GM04503 (cell line): ENCODE measurements at regions not wholly inside any gene's neighbourhood (a gene's known extent, or its start where the extent isn't known, plus 50 kb on each side); places are given as distances from the start of the nearest gene placed in this dataset.

ENCODE experiments used
- DNase-seq: peaks from one replicate; pipeline ENCODE4 v3.0.0-alpha.2; 2012; ENCODE audit warnings: low read depth

DNA sequence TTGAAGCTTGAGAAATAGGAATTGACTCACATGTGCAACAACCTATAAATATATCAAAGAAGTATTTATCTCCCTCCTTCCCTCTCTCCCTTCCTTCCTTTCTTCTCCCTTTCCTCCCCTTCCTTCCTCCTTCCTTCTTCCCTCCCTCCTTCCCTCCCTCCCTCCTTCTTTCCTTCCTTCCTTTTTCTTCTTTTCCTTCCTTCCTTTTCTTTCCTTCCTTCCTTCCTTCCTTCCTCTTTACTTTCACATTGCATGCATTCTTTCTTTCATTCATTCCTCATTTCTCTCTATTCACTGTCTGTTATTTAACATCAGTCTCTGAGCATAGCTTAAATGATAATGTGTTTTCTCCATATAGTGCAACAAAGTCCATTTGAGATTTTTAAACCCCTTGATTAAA lies 214.2 kb downstream of the CHRM3 start:
- DNase-seq: no peak

DNA sequence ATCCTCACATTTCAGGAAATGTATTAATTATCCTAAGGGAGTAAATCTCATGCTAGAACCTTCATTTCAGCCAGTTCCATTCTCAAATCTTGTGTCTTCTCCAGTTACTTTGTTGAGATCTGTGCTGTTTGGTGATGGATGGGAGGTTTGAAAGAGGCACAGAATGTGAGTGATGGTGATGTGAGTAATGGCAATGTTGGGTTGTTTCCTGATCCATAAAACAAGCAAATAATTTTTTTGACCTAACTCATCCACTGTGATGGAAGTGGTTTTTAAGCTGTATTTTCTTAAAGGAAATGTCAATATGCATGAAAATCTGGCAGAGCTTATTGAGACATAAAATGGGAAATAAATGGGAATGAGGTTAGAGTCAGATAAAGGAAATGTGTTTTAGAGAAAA lies 214.7 kb downstream of the CHRM3 start:
- DNase-seq: no peak

DNA sequence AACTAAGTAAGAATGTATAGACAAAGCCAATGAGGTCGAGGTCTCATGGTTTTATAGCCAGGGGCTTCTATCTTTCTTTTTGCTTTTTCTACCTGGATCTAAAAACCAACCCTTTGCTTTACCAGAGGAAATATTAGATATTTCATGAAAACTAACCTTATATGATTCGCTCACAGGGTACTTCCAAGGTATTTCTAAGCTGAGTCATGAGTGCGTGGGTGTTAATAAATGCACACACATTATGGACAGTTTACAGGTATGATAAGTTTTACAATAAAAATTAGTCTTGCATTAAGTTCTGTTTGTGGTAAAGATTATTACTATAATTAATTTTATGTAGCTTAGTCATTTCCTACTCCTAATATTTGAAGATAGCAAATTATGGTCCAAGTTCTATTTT lies 217.2 kb downstream of the CHRM3 start:
- DNase-seq: no peak

DNA sequence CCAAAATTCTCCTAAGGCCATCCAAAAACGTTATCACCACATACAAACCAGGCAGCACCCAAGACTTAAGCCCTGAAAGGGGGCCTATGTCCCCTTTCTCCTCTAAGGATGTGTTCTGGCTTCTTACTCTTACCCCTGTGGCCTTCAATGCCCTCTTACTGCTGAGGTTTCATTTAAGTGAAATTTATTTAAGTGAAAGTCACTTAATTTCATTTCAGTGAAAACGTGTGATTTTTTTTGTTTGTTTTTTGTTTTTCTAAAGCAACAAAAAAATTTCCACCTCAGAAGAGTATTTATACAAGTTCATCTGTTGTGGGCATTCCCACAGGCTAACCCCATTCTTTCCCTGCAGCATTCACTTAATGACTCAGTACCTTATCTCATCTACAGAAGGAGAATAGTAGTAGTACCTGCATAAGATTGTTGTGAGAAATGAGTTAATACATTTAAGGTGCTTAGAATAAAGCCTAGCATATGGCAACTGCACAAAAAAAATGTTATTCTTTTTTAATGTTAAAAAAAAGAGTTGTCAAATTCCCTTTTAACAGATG lies 220.6 kb downstream of the CHRM3 start:
- no peak for DNase-seq

DNA sequence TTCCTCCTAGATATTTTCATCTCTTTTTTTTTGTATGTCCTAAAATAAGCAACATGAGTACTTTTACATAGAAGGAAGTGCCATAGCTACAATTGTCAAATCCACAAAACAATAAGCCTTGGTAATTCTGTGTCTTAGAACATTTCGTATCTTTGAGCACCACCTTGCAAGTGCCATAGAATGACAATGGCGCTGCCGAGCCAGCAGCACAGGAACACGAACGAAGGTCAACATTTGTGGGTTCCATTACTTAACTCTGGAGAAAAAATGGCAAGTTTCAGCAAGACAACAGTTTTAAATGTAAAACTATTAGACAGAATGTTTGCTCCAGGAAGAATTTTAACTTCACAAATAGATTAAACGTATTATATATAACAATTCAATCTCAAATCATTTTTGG lies 222.1 kb downstream of the CHRM3 start:
- no peak for DNase-seq

DNA sequence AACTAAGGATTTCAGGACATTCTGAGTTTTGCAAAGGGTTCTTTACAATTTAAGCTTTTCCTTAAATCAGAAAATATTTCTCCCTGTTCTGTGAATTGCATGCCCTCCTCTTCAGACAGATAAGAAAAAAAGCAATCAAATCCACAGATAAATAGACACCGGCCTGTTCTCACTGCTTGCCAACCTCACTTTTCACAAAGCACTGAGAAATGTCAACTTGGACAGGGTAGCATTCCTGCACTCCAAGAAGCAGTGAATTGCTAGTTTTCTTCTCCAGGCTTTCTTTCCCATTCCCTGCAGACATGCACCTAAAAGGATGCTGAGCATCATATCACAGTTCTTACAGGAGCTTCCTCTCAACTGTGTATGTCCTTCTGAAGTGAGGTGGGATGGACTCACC lies 226.0 kb downstream of the CHRM3 start:
- DNase-seq: no peak

DNA sequence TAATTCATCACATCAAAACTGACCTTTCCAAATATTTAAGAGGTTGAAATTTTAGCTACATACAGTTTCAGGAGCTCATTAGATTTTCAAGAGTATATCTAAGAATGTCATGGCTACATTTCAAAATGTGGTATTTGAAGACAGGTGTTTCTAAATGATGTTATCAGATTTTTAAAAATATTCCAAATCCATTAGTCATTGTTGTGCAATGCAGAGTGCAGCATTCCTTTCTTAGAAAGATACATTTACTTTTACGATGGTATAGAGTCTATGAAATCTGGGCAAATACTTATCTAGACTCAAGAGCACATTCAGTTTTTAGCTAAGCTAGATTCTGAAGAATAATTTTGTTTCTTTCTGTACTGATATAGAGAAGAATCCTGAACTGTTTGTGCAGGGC lies 230.3 kb downstream of the CHRM3 start:
- DNase-seq: no peak

DNA sequence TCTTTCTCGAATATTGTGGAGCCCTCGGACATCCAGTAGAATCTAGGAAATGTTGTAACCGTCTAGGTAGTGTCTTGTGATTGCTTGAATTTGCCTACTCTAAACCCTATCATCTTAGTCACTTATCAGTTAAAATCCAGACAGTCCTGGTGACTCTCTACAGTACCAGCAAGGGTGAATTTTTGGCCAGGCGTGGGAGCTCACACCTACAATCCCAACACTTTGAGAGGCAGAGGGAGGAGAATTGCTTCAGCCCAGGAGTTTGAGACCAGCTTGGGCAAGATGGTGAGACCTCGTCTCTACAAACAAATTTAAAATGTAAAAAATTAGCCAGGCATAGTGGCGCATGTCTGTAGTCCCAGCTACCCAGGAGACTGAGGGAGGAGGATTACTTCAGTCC lies 230.9 kb downstream of the CHRM3 start:
- no peak for DNase-seq

DNA sequence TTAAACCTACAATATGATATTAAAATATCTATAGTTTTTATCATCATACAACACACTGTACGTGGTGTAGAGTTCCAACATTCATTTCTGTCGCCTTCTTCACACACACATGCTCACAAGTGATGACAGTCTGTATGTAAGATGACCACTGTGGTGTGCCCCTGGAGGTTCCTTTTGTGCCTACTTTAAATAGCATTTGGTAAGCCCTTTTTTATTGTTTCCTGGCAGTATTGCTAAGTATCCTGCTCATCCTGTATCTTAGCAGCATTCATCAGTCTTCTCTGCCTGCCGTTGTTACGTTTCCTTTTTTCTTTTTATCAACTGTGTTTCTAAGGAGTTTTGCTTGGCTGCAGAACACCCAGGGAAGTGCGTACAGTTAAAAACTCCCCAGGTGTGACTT lies 231.4 kb downstream of the CHRM3 start:
- no peak for DNase-seq

DNA sequence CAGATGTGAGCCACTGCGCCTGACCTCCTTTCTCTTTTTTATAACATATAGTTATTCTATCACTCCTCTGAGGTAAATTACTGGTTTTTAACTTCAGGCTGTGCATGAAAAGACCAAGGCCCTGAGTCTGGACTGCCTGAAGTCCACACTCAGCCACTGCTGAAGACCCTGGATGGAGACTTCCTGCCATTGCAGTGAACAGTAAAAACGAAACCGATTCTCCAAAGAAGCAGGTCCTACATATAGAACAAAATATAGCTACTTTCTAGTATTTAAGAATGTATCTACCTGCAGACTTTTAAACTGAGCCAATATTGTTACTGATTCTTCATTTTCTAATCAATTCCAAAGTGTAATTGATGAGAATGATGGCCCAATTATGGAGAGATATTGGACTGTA lies 232.8 kb downstream of the CHRM3 start:
- no peak for DNase-seq

DNA sequence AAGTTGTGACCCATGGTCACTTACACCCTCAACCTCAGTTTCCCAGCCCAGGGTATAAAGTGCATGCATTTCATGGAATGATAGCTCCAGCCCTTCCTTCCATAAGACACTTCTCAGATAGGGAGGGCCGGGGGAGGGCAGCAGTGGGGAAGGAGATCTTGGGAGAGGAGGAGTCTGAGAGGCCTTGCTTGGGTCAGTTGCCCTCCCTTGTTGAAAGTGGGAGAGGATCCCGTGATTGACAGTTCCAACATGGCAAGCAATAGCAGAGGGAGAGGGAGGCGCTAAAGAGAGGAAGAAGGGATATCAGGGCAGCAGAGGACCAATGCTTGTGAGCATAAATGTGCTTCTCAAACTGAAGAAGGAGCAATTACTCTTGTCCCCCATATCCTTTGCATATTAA lies 244.4 kb downstream of the CHRM3 start:
- no peak for DNase-seq

DNA sequence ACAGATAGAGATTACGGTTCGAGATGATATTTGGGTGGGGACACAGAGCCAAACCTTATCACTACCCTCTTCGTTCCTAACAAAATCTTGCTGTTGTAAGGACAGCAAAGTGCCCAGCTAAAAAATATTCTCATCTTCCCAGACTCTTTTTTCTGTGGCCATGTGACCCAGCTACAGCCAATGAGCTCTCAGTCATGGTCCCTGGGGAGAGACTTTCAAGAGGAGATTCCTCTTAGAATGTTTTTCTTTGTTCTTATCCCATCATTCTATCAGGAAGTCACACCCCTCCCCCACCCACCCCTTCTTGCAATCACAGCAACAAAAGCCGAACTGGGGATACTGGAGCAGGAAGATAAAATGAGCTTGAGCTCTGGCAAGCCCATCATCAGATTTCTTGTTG lies 247.1 kb downstream of the CHRM3 start:
- no peak for DNase-seq

DNA sequence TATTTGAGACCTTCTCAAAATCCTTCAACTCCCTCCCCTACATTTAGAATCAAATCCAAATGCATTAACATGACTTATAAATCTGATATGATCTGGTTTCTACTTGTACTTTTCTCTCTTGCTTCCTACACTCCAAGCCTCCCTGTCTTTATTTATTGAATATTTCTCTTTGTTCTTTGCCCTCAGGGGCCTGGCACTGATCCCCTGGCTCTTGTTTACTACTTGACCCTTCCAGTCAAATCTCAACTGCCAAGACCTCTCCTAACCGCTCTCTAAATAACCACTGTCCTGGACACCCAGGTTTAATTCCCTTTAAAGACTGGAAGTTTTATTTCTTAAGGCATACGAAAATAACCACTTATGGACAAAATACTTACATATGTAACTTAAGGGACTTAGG lies 248.9 kb downstream of the CHRM3 start:
- DNase-seq: no peak

DNA sequence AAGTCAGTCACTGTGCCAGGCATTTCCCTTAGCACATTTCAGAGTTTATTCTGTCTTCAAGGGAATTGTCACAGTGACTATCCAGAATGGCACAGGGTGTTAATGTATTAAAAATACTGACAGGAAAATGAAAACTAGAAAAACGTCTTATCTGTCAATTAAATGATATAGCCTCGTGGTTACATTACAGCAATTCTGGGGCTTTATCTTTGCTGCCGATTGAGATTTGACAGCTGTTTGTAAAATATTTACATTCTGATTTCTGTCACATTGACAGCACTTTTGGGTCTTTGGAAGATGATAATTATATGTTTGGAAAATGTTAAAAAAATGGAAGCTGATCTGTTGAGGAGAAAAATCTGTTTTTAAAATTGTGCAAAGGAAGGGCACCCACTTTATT lies 250.0 kb downstream of the CHRM3 start:
- no peak for DNase-seq

DNA sequence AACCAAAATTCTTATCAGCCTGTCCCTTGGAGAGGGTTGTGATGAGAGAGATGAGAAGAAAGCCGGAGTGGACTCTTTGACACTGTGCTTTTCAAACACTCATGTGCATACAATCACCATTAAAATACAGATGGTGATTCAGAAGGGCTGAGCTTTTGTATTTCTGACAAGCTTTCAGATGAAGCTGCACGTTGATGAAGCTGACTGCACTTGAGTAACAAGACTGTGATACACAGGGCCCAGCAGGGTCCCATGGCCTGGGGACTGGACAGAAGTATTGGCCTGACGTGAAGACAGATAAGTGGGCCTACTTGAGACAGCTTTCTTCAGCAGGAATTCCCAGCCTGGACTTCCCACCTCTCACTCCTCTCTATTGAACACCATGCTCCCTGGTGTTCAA lies 258.2 kb downstream of the CHRM3 start:
- DNase-seq: no peak

DNA sequence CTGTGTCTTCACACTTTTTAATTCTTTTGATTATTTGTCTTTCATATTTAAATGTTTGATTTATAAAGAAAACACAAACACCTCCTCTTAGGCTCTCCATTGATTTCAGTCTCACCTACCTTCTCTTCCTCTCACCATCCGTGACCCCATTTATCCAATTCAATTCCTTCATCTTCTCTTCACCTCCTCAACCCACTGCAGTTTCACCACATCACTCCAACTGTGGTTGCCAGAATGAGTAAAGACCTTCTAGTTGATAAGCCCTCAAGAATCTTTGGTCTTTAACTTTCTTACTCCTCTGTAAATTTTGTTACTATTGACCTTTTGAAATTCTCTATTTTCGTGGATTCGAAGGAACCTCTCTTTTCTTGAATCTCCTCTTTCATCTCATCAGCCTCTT lies 260.7 kb downstream of the CHRM3 start:
- no peak for DNase-seq

DNA sequence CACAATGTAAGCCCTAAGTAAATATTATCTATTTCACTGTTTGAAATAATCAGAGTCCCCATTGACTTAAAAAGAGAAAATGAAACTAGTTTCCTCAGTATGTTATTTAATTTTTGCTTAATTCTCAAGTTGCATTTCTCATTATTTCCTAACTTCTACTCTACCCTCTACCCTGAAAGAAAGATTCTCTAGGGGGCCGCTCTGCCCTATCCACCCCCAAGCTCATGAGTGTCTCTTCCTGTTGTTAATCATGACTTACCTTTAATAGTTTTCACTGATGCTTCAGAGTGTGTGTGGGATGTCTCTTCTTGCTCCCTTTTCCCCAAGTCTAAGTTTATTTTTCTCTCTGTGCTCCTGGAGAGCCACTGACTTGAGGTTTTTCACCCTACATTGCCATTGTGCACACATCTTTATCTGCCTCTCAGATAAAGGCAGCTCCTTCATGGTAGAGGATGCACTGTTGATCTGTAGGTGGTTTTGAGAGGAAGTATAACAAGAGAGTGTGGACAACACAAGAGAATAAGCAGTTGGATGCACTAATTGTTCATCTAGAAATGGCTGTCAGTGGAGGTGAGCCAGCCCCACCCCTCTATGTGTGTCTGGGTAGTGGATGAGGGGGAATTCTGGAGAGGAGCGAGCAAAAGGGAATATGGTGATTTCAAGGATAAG lies 261.7 kb downstream of the CHRM3 start:
- DNase-seq: no peak

DNA sequence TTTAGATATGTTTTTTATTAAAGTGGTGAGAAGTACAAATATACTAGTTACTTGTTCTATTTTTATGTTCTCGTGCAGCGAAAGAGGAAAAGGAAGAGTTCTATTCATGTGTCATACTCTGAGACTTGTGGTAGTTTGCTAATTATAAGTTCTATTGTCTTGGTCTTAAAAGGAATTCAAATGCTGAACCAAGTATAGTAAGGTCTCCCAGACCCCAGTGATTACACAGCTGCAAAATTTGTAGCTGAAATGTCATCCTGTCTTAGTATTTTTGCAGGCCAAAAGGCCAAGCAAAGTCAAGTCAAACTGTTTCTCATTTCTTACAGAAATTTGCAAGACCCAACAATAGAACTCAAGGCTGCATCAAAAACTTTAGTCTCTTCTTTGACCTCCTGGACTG lies 268.7 kb downstream of the CHRM3 start:
- DNase-seq: no peak

DNA sequence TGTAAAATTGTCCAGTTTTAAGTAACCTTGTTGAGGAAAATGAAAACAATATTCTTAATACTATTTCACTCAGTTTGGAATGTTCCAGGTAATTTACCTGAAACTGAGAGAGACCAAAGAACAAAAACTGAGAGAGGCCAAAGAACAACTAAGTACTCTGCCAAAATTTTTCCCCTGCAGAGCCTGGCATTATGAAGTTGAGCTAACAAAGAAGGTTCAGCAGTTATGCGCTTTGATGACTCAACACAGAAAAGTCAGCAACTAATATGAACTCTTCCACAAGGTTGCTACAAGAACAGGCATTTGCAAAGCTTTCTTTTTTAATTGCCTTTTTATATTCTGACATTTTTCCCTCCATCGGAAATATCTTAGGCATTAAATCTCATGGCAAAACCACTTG lies 270.9 kb downstream of the CHRM3 start:
- no peak for DNase-seq

DNA sequence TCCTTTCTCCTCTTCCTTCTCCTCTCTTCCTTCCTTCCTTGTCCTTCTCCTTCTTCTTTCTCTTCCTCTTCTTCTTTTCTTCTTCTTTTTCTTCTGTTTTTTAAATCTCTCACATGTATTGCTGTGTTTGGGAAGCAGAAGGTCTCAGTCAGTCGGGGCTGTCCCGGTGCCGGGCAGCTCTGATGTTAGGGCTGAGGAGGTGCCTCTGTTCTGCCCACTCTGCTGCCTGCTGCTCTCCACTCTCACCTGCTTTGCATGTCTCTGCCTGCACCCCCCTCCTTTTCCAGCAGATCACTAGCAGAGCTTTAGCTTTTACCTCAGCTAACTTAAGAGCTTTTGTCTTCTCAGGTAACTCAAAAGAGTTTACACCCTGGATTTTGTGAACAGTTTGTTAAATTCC lies 276.6 kb downstream of the CHRM3 start:
- DNase-seq: no peak

DNA sequence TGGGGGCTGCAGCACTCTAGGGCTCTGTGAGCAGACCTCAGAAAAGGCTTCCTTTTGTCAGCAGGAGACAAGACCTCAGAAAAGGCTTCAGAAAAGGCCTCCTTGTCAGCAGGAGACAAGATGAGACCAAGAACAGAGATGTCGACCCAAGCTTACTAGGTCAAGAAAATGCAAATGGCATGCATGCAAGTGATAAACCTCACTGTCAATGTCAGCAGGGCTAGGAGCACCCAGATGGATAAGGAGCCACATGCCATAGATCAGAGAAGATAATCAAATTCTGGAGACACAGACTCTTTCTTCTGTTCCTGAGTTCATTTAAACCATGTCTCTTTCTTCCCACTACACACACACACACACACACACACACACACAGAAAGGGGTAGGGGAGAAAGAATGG lies 285.9 kb downstream of the CHRM3 start:
- DNase-seq: no peak

DNA sequence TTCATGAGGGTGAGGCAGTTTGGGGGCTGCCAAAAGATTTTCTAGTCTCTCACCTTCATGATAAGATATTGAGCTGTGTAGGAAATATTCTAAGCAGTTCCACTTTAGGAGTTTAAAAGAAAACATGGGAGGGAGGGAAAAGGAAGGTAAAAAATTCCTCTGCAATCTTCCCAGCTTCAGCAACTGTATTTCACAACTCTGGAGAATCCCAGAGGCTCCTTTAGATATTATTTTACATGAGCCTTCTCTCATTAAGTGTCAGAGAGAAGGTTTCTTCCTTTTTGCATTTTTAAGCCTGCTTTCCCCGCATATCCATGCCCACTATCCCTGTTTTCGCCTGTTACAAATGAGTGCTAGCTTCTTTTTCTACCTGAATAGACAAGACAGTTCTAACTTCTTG lies 289.4 kb downstream of the CHRM3 start:
- no peak for DNase-seq

DNA sequence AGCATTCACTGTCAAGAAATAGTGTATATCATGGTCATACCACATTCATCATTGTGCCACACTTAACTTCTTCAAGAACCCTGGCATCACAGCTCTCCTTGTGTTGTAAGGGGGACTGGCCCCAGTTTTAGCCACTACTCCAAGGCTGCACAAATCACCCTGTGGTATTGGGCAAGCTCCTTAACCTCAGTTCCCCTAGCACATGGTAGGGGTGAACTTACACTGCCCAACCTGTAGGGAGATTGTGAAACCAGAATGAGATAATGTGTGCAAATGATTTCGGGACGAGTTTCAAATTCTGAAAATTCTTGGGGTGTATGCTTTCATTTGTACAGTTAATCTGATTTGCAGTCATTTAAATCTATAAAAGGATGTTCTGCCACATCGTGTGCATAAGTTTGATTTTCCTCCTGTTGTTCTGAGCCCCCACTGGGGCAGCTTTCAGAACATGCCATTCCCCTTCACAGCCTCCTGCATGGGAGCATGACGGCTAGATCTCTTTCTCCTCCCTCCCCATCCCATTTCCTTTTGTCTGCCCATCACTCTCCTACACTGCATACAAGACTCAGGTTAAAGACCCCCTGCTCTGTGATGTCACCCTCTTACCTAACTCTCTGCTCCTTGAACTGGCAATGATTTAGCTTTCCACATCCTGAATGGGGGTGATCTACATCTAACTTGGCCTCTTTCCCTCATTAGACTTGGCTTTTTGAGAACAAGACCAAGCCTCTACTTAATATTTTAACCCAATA lies 290.3 kb downstream of the CHRM3 start:
- no peak for DNase-seq

DNA sequence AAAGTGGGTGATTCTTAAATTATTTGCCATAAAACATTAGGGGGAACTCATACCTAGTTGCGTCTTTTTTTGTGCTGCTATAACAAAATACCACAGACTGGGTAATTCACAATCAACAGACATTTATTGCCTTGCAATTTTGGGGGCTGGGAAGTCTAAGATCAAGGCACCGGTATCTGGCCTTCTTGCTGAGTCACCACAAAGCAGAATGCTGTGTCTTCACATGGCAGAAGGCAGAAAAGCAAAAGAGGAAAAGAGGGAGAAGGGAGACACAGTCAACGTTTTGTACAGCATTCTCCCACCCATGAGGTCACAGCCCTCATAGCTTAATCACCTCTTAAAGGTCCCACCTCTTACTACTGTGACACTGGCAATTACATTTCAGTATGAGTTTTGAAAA lies 291.0 kb downstream of the CHRM3 start:
- DNase-seq: no peak
